ENCODE measurements at regions not wholly inside any gene's neighbourhood (a gene's known extent, or its start where the extent isn't known, plus 50 kb on each side); places are given as distances from the start of the nearest gene placed in this dataset.
"Not testable (repeated sequence)": the region's sequence is repeated elsewhere in the genome, so short reads cannot be mapped to it uniquely, and the experiment has no call there.

- no peak for FAIRE-seq
- H3K36me3 ChIP-seq (ENCODE audit: control insufficient read depth in 2 of 2, insufficient read depth in 2 of 2, low read length in 1 of 2): no peaks in the 10 kb centered on the region
- H3K9me3 ChIP-seq (replicated peaks; ENCODE audit: control insufficient read depth, insufficient read depth, low read length): no peaks in the 10 kb centered on the region
- in situ Hi-C loops (cut with MboI): no loop called here
- no peak overlapping the region for H3K4me3 ChIP-seq
- ATAC-seq: no peak
- TF ChIP-seq YBX1 (IDR thresholded peaks at IDR 0.05) (no peak), CREM (IDR thresholded peaks at IDR 0.05; ENCODE audit: low read depth) (no peak), RCOR1 (conservative IDR thresholded peaks at IDR 0.05; ENCODE audit: low read depth, low read length) (no peak), CBX3 (IDR thresholded peaks at IDR 0.05; ENCODE audit: borderline replicate concordance, low read depth) (no peak), E2F8 (IDR thresholded peaks at IDR 0.05; ENCODE audit: low read depth, partially characterized antibody) (no peak), RUNX3 (IDR thresholded peaks at IDR 0.05; ENCODE audit: low read length) (no peak), CHD1 (IDR thresholded peaks at IDR 0.05; ENCODE audit: low read depth, low read length) (no peak), ZSCAN29 (IDR thresholded peaks at IDR 0.05) (no peak)
- no peaks in the 10 kb centered on the region for H3K4me1 ChIP-seq (ENCODE audit: control insufficient read depth, insufficient read depth, low read length)
- H3K4me2 ChIP-seq (ENCODE audit: control insufficient read depth, insufficient read depth): no peak overlapping the region
- ChIA-PET CTCF (interaction anchor here (1.0 kb wide), 1 partner anchor 23 kb away, joined by 3 read pairs; no protein-coding TSS in a partner anchor), RAD21 (ENCODE audit: unreplicated experiment) (no interaction called here), SMC1A (ENCODE audit: uncharacterized antibody, unreplicated experiment) (interaction anchor here (0.7 kb wide), 1 partner anchor 120 kb away, joined by 3 read pairs; no protein-coding TSS in a partner anchor), POLR2A (interaction anchor here (0.6 kb wide), 1 partner anchor 328 kb away, joined by 3 read pairs; no protein-coding TSS in a partner anchor)
- H3K9ac ChIP-seq (ENCODE audit: control insufficient read depth, insufficient read depth, low read length): no peak overlapping the region
- peaks cover 0 to 3% of the 10 kb centered on the region in 2 experiments; a peak in 1 of 4 replicates for H3K27me3 ChIP-seq (replicated peaks in 1 of 2; ENCODE audit: control insufficient read depth in 2 of 2, insufficient read depth in 2 of 2, low read length in 1 of 2)
- no peaks in the 10 kb centered on the region for H3K79me2 ChIP-seq (ENCODE audit: control insufficient read depth, insufficient read depth, low read length)
- 0% methylated on average over 3 of the region's 3 CpGs for WGBS (ENCODE audit: insufficient coverage, insufficient replicate concordance, low lambda C conversion rate, missing lambda C conversion rate)
- intact Hi-C loops (cut with micrococcal nuclease; ENCODE audit: unreplicated experiment): no loop called here
- no peak overlapping the region for H2AFZ ChIP-seq (ENCODE audit: control insufficient read depth, low read depth, low read length)
- H4K20me1 ChIP-seq (ENCODE audit: control insufficient read depth, insufficient read depth): no peaks in the 10 kb centered on the region
- no peak for DNase-seq (ENCODE audit: low read depth, low spot score)
- H3K27ac ChIP-seq (ENCODE audit: control insufficient read depth, insufficient read depth): no peak overlapping the region
- no TSS peak for BruUV-seq (replicated peaks)
These were observed 193.3 kb upstream of the KCND2 start for GRCh38 chr7:120079704-120080103.

DNA sequence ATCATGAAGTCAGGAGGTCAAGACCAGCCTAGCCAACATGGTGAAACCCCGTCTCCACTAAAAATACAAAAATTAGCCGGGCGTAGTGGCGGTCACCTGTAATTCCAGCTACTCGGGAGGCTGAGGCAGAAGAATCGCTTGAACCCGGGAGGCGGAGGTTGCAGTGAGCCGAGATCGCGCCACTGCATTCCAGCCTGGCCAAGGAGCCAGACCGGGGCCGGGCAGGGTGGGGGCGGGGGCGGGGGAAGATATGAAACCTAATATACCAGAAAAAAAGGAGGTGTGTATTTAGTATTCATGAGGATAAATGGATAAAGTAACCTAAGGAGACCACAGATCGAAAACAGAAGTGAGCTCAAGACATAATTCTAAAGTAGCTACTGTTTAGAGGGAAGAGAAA lies 186.5 kb upstream of the KCND2 start:
- H2AFZ ChIP-seq (ENCODE audit: control insufficient read depth, low read depth, low read length); H3K9me3 ChIP-seq (replicated peaks; ENCODE audit: control insufficient read depth, insufficient read depth, low read length); H3K36me3 ChIP-seq (ENCODE audit: control insufficient read depth in 2 of 2, insufficient read depth in 2 of 2, low read length in 1 of 2); H3K9ac ChIP-seq (ENCODE audit: control insufficient read depth, insufficient read depth, low read length); BruUV-seq (replicated peaks); H3K27ac ChIP-seq (ENCODE audit: control insufficient read depth, insufficient read depth); H3K4me1 ChIP-seq (ENCODE audit: control insufficient read depth, insufficient read depth, low read length); SMC1A ChIA-PET (ENCODE audit: uncharacterized antibody, unreplicated experiment); ATAC-seq; intact Hi-C loops (cut with micrococcal nuclease; ENCODE audit: unreplicated experiment); H3K4me3 ChIP-seq; H3K4me2 ChIP-seq (ENCODE audit: control insufficient read depth, insufficient read depth); CTCF ChIA-PET; H3K27me3 ChIP-seq (replicated peaks in 1 of 2; ENCODE audit: control insufficient read depth in 2 of 2, insufficient read depth in 2 of 2, low read length in 1 of 2); FAIRE-seq; H4K20me1 ChIP-seq (ENCODE audit: control insufficient read depth, insufficient read depth); H3K79me2 ChIP-seq (ENCODE audit: control insufficient read depth, insufficient read depth, low read length); in situ Hi-C loops (cut with MboI); POLR2A ChIA-PET; DNase-seq (ENCODE audit: low read depth, low spot score): not testable (repeated sequence)
- WGBS (ENCODE audit: insufficient coverage, insufficient replicate concordance, low lambda C conversion rate, missing lambda C conversion rate): 33% methylated on average over 15 of the region's 16 CpGs
- RAD21 ChIA-PET (ENCODE audit: unreplicated experiment): interaction anchor here (0.7 kb wide), 1 partner anchor 45 kb away, joined by 3 read pairs; no protein-coding TSS in a partner anchor
